H1 (cell line): ENCODE measurements at regions not wholly inside any gene's neighbourhood (a gene's known extent, or its start where the extent isn't known, plus 50 kb on each side); places are given as distances from the start of the nearest gene placed in this dataset.

Source experiments
- CTCF ChIA-PET: fragments of 300-600 bp; sonication (Branson Sonifier 250); formaldehyde crosslinking; loops from one replicate; lab custom pipeline; 2021; ENCODE audit not compliant: partially characterized antibody; lab: Charles Lee
- POLR2A ChIA-PET: fragments of 300-600 bp; sonication (Branson Sonifier 250); formaldehyde crosslinking; loops from one replicate; lab custom pipeline; 2021; ENCODE audit warnings: inconsistent platforms; ENCODE audit not compliant: partially characterized antibody; lab: Charles Lee
- DNase-seq, 2 experiments: peaks; one replicate each; pipeline versions ENCODE4 v3.0.0 to v3.0.0-alpha.2; 2010 to 2022; ENCODE audit warnings: low spot score in 2 of 2, low read depth in 1 of 2, mixed read lengths in 1 of 2
- FAIRE-seq: peaks from 2 replicates; lab custom pipeline; 2011; peaks lifted over from hg19 to GRCh38; lab: Jason Lieb, UNC
- H2AFZ ChIP-seq: 2 replicates; pipeline ENCODE4 v1.8.1; 2012; ENCODE audit warnings: low read length, inconsistent platforms
- H2AK5ac ChIP-seq: 2 replicates; pipeline ENCODE4 v1.6.1; 2013; ENCODE audit warnings: low read depth, low read length
- H2BK120ac ChIP-seq: replicated peaks from 2 replicates; pipeline ENCODE3; 2013; ENCODE audit warnings: low read depth, low read length, inconsistent platforms
- H2BK12ac ChIP-seq: 2 replicates; pipeline ENCODE4 v1.6.1; 2013; ENCODE audit warnings: low read depth, low read length
- H2BK15ac ChIP-seq: 2 replicates; pipeline ENCODE4 v1.6.1; 2013; ENCODE audit warnings: low read length
- H2BK20ac ChIP-seq: 2 replicates; pipeline ENCODE4 v1.6.1; 2013; ENCODE audit warnings: low read length
- H2BK5ac ChIP-seq: 2 replicates; pipeline ENCODE4 v1.6.1; 2013; ENCODE audit warnings: low read depth, low read length
- H3K14ac ChIP-seq: 2 replicates; pipeline ENCODE4 v1.6.1; 2013; ENCODE audit warnings: inconsistent platforms; ENCODE audit not compliant: insufficient read length
- H3K18ac ChIP-seq: 2 replicates; pipeline ENCODE4 v1.6.1; 2013; ENCODE audit warnings: low read length; ENCODE audit errors: extremely low read depth
- H3K23ac ChIP-seq: 2 replicates; pipeline ENCODE4 v1.6.1; 2013; ENCODE audit warnings: inconsistent platforms; ENCODE audit not compliant: insufficient read length
- H3K23me2 ChIP-seq: 2 replicates; pipeline ENCODE4 v1.6.1; 2013; ENCODE audit warnings: low read depth, low read length
- H3K27ac ChIP-seq: 2 replicates; pipeline ENCODE4 v1.6.1; 2011; ENCODE audit warnings: low read depth, low read length, inconsistent platforms
- H3K27me3 ChIP-seq, 4 experiments: replicated peaks in 1 of 4; 1 replicate in 1 of 4; 2 replicates in 3 of 4; pipeline versions ENCODE4 v1.6.1 to v1.8.1; 2011 to 2013; ENCODE audit warnings: low read length in 3 of 4, mild to moderate bottlenecking in 3 of 4, inconsistent platforms in 2 of 4, mixed read lengths in 2 of 4, moderate library complexity in 1 of 4; ENCODE audit not compliant: control insufficient read depth in 3 of 4, insufficient read depth in 3 of 4; ENCODE audit errors: extremely low read depth in 1 of 4
- H3K36me3 ChIP-seq, 4 experiments: 2 replicates each; pipeline versions ENCODE4 v1.6.1 to v1.8.1; 2011 to 2013; ENCODE audit warnings: mild to moderate bottlenecking in 4 of 4, low read length in 3 of 4, moderate library complexity in 2 of 4, control low read depth in 1 of 4, inconsistent platforms in 1 of 4; ENCODE audit not compliant: insufficient read depth in 4 of 4, control insufficient read depth in 2 of 4
- H3K4ac ChIP-seq: replicated peaks from 2 replicates; pipeline ENCODE3; 2013; ENCODE audit warnings: low read length, low read depth, mixed read lengths, inconsistent platforms; ENCODE audit not compliant: insufficient read length
- H3K4me1 ChIP-seq, 4 experiments: replicated peaks in 1 of 4; 1 replicate in 1 of 4; 2 replicates in 3 of 4; pipeline versions ENCODE4 v1.6.1 to v1.8.1; 2011 to 2013; ENCODE audit warnings: low read length in 3 of 4, inconsistent platforms in 2 of 4, mixed read lengths in 1 of 4; ENCODE audit not compliant: insufficient read depth in 4 of 4, control insufficient read depth in 3 of 4
- H3K4me2 ChIP-seq, 2 experiments: 2 replicates each; pipeline versions ENCODE4 v1.6.1 to v1.8.1; 2011 to 2013; ENCODE audit warnings: low read depth in 2 of 2, low read length in 2 of 2, control low read depth in 1 of 2, inconsistent platforms in 1 of 2, mild to moderate bottlenecking in 1 of 2; ENCODE audit not compliant: insufficient read depth in 1 of 2
- H3K4me3 ChIP-seq, 4 experiments: fragments of 200-600, 300-600 bp in 1 of 4; sonication (generic), shearing (Covaris generic), sonication (Bioruptor Twin) in 1 of 4; 2 replicates each; pipeline versions ENCODE4 v1.5.1 to v1.8.1; 2011 to 2016; ENCODE audit warnings: low read length in 4 of 4, low read depth in 3 of 4, control low read depth in 2 of 4, inconsistent platforms in 2 of 4, mild to moderate bottlenecking in 2 of 4, mixed read lengths in 1 of 4, moderate library complexity in 1 of 4; ENCODE audit not compliant: insufficient read depth in 2 of 4; ENCODE audit errors: extremely low read depth in 1 of 4
- H3K56ac ChIP-seq: replicated peaks from 2 replicates; pipeline ENCODE3; 2013; ENCODE audit warnings: low read depth, mild to moderate bottlenecking, mixed read lengths, low read length, inconsistent platforms; ENCODE audit not compliant: insufficient read length
- H3K79me1 ChIP-seq: 2 replicates; pipeline ENCODE4 v1.6.1; 2013; ENCODE audit warnings: low read depth, low read length, control low read depth
- H3K79me2 ChIP-seq, 2 experiments: 2 replicates each; pipeline versions ENCODE4 v1.6.1 to v1.8.1; 2012 to 2013; ENCODE audit warnings: low read length in 2 of 2, mild to moderate bottlenecking in 2 of 2, inconsistent platforms in 1 of 2; ENCODE audit not compliant: insufficient read depth in 2 of 2, control insufficient read depth in 1 of 2
- H3K9ac ChIP-seq, 4 experiments: replicated peaks in 1 of 4; 1 replicate in 1 of 4; 2 replicates in 3 of 4; pipeline versions ENCODE4 v1.6.1 to v1.8.1; 2011 to 2013; ENCODE audit warnings: low read depth in 3 of 4, low read length in 3 of 4, control low read depth in 2 of 4, mild to moderate bottlenecking in 2 of 4, moderate library complexity in 2 of 4, inconsistent platforms in 1 of 4; ENCODE audit errors: extremely low read depth in 1 of 4
- H3K9me3 ChIP-seq, 2 experiments: 2 replicates each; pipeline versions ENCODE4 v1.6.1 to v1.8.1; 2012 to 2013; ENCODE audit warnings: mild to moderate bottlenecking in 2 of 2, moderate library complexity in 2 of 2, control low read depth in 1 of 2, inconsistent platforms in 1 of 2, low read depth in 1 of 2, low read length in 1 of 2, mixed read lengths in 1 of 2; ENCODE audit not compliant: insufficient read depth in 2 of 2
- H4K20me1 ChIP-seq, 2 experiments: replicated peaks in 1 of 2; 2 replicates each; pipeline versions ENCODE3 to v1.8.1; 2011 to 2013; ENCODE audit warnings: inconsistent platforms in 2 of 2, low read length in 2 of 2, mild to moderate bottlenecking in 1 of 2; ENCODE audit not compliant: insufficient read depth in 2 of 2, control insufficient read depth in 1 of 2
- H4K5ac ChIP-seq: 2 replicates; pipeline ENCODE4 v1.6.1; 2013; ENCODE audit warnings: low read length, low read depth, mixed read lengths, inconsistent platforms; ENCODE audit not compliant: insufficient read length
- H4K8ac ChIP-seq: 2 replicates; pipeline ENCODE4 v1.8.0; 2013; ENCODE audit warnings: mild to moderate bottlenecking, moderate library complexity, low read length, inconsistent platforms; ENCODE audit not compliant: insufficient read depth; ENCODE audit errors: extremely low read depth
- H4K91ac ChIP-seq: replicated peaks from 2 replicates; pipeline ENCODE3; 2013; ENCODE audit warnings: low read length, mixed read lengths, inconsistent platforms; ENCODE audit not compliant: insufficient read length
- ATF2 ChIP-seq: IDR thresholded peaks from 2 replicates; pipeline ENCODE4 v1.6.1; 2012; ENCODE audit warnings: low read length, inconsistent platforms
- BCL11A ChIP-seq, 2 experiments: IDR thresholded peaks; one replicate each; pipeline ENCODE4 v1.6.1; 2011; ENCODE audit warnings: low read depth in 2 of 2, low read length in 2 of 2, mild to moderate bottlenecking in 2 of 2
- BRCA1 ChIP-seq: IDR thresholded peaks from 2 replicates; pipeline ENCODE4 v1.6.1; 2012; ENCODE audit warnings: low read depth, low read length, improper control_type of control experiment
- CHD1 ChIP-seq: IDR thresholded peaks from 2 replicates; pipeline ENCODE4 v1.6.1; 2012; ENCODE audit warnings: low read depth, low read length, improper control_type of control experiment
- CTBP2 ChIP-seq: IDR thresholded peaks from 2 replicates; pipeline ENCODE4 v1.7.0; 2011; ENCODE audit warnings: borderline replicate concordance, mild to moderate bottlenecking, moderate library complexity, mixed read lengths, low read length; ENCODE audit not compliant: insufficient read depth, insufficient read length
- JUN ChIP-seq: IDR thresholded peaks from 2 replicates; pipeline ENCODE4 v1.6.1; 2011; ENCODE audit warnings: low read depth, mild to moderate bottlenecking, improper control_type of control experiment, low read length
- MAX ChIP-seq: IDR thresholded peaks from 2 replicates; pipeline ENCODE4 v1.6.1; 2012; ENCODE audit warnings: inconsistent platforms
- RAD21 ChIP-seq, 2 experiments: IDR thresholded peaks in 1 of 2; conservative IDR thresholded peaks in 1 of 2; 2 replicates each; pipeline ENCODE4 v1.6.1; 2011; ENCODE audit warnings: low read depth in 2 of 2, low read length in 2 of 2, improper control_type of control experiment in 1 of 2, inconsistent platforms in 1 of 2, mild to moderate bottlenecking in 1 of 2, moderate library complexity in 1 of 2
- TAF1 ChIP-seq: IDR thresholded peaks from 2 replicates; pipeline ENCODE4 v1.6.1; 2011; ENCODE audit warnings: mild to moderate bottlenecking, low read depth, low read length
- WGBS, 2 experiments: shearing (Covaris generic) in 1 of 2; methylation state at CpG; one replicate each; pipeline versions ENCODE4 v1.1.6 to v1.1.7; 2013 to 2015; ENCODE audit warnings: low lambda C conversion rate in 2 of 2, mixed read lengths in 2 of 2, inconsistent platforms in 1 of 2, low coverage in 1 of 2, missing lambda C conversion rate in 1 of 2; ENCODE audit not compliant: insufficient replicate concordance in 2 of 2, insufficient coverage in 1 of 2, insufficient read length in 1 of 2; ENCODE audit errors: extremely low coverage in 1 of 2, missing lambda C conversion rate in 1 of 2; 5-methylcytosine and 5-hydroxymethylcytosine counted together
- TF ChIP-seq, protein P1 (sequence below): IDR thresholded peaks from 2 replicates; pipeline ENCODE4 v1.6.1; 2011; ENCODE audit warnings: low read depth, mild to moderate bottlenecking, low read length; ENCODE audit not compliant: insufficient read depth

DNA sequence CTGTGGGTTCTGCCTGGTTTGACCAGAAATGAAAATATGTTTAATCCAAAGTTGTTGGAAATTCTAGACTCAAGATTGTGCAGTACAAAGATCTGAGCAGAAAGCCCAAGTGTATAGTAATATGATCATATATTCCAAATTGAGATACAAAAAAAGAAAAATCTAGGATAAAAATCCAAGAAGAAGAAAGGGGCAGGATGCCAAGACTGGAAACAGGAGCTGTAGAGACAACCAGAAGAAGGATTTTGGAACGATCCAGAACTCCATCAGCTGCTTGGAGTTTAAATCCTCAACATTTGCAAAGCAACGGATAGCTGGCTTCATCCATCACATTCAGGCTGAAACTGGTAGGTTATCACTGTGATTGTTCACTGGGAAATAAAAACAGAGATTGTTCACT is 333.6 kb upstream of the UBE2E3 start:
- Histone ChIP-seq H3K4me3 (no peak overlapping the region), H2BK12ac (no peak overlapping the region), H3K4me2 (no peak overlapping the region), H3K27ac (no peak overlapping the region), H3K79me1 (no peaks in the 10 kb centered on the region), H3K9ac (no peak overlapping the region), H3K27me3 (no peaks in the 10 kb centered on the region), H2BK120ac (no peak overlapping the region), H3K14ac (no peak overlapping the region), H4K5ac (no peak overlapping the region), H3K9me3 (no peaks in the 10 kb centered on the region), H3K4me1 (no peaks in the 10 kb centered on the region)
- TF ChIP-seq JUN (no peak), BRCA1 (no peak), TAF1 (no peak), CTBP2 (no peak), BCL11A (IDR thresholded peaks at IDR 0.05; ENCODE audit: low read depth in 2 of 2, low read length in 2 of 2) (no peak), RAD21 (IDR thresholded peaks at IDR 0.05 in 1 of 2, conservative IDR thresholded peaks at IDR 0.05 in 1 of 2; ENCODE audit: low read depth in 2 of 2, low read length in 2 of 2) (no peak), MAX (no peak), ATF2 (no peak), CHD1 (no peak)
- TF ChIP-seq, protein P1, sequence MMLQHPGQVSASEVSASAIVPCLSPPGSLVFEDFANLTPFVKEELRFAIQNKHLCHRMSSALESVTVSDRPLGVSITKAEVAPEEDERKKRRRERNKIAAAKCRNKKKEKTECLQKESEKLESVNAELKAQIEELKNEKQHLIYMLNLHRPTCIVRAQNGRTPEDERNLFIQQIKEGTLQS: no peak
- TF ChIP-seq, all 59 proteins: peak for 0
- no peak overlapping the region for H2BK20ac ChIP-seq
- no peak overlapping the region for H2BK15ac ChIP-seq
- no peak overlapping the region for H3K4ac ChIP-seq
- ChIA-PET CTCF (interaction anchor here (0.6 to 1.1 kb wide), 2 partner anchors 9 to 56 kb away, joined by 3 read pairs; no protein-coding TSS in a partner anchor), POLR2A (no interaction called here)
- DNase-seq: no peak
- H2AK5ac ChIP-seq: no peak overlapping the region
- H4K20me1 ChIP-seq: no peaks in the 10 kb centered on the region
- no peaks in the 10 kb centered on the region for H3K36me3 ChIP-seq
- H2BK5ac ChIP-seq: no peak overlapping the region
- H3K56ac ChIP-seq: no peak overlapping the region
- no peak overlapping the region for H3K18ac ChIP-seq
- no peak overlapping the region for H4K8ac ChIP-seq
- no peak overlapping the region for H3K23ac ChIP-seq
- FAIRE-seq: no peak
- no peak overlapping the region for H4K91ac ChIP-seq
- WGBS, 2 experiments: 93% methylated on average over 2 of the region's 2 CpGs; no CpG with 5 or more reads in 1 of the 2 experiments
- no peaks in the 10 kb centered on the region for H3K79me2 ChIP-seq
- no peaks in the 10 kb centered on the region for H3K23me2 ChIP-seq
- H2AFZ ChIP-seq: no peak overlapping the region
